Mesothelial cell of epicardium (in vitro differentiated cells): ENCODE measurements at regions not wholly inside any gene's neighbourhood (a gene's known extent, or its start where the extent isn't known, plus 50 kb on each side); places are given as distances from the start of the nearest gene placed in this dataset.

Source experiments
- DNase-seq, 2 experiments: peaks; one replicate each; pipeline ENCODE4 v3.0.0; 2021; ENCODE audit warnings: low spot score in 2 of 2; ENCODE audit not compliant: unreplicated experiment in 2 of 2
- H3K27ac Mint-ChIP-seq: 2 replicates; pipeline ENCODE4 v1.8.0; 2021; ENCODE audit warnings: mixed read lengths
- H3K27me3 Mint-ChIP-seq: 2 replicates; pipeline ENCODE4 v1.8.0; 2021; ENCODE audit warnings: low read depth, mixed read lengths
- H3K36me3 Mint-ChIP-seq: 2 replicates; pipeline ENCODE4 v1.8.0; 2021; ENCODE audit warnings: mixed read lengths
- H3K4me1 Mint-ChIP-seq: 2 replicates; pipeline ENCODE4 v1.8.0; 2021; ENCODE audit warnings: mixed read lengths
- H3K4me3 Mint-ChIP-seq: 2 replicates; pipeline ENCODE4 v1.8.0; 2021; ENCODE audit warnings: mild to moderate bottlenecking, moderate library complexity, mixed read lengths
- H3K9me3 Mint-ChIP-seq: 2 replicates; pipeline ENCODE4 v1.8.0; 2021; ENCODE audit warnings: mixed read lengths
- TF ChIP-seq, protein P1 (sequence below): fragments of 200-600 bp; sonication (generic); IDR thresholded peaks from one replicate; pipeline ENCODE4 v1.5.0; 2021; ENCODE audit warnings: antibody characterized with exemption; ENCODE audit not compliant: unreplicated experiment

DNA sequence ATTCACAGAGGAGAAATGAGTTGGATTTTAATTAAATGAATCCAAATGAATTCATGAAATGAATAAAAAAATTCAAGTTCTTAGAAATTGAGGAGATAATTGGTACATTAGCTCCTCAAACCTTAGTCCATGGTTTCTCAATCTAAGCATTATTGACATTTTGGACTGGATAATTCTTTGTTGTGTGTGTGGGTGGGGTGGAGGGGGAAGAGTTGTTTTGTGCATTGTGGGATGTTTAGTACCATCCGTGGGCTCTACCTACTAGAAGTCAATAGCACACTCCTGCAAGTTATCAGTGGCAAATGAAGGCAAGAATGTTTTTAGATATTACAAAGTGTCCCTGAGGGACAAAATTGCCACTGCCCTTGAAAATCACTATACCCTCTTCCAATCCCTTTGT is 431.9 kb downstream of the PLPP3 start:
- H3K36me3 Mint-ChIP-seq, result no peaks in the 10 kb centered on the region
- DNase-seq, result no peak
- no peaks in the 10 kb centered on the region for H3K27me3 Mint-ChIP-seq
- H3K9me3 Mint-ChIP-seq, result no peaks in the 10 kb centered on the region
- TF ChIP-seq, protein P1, sequence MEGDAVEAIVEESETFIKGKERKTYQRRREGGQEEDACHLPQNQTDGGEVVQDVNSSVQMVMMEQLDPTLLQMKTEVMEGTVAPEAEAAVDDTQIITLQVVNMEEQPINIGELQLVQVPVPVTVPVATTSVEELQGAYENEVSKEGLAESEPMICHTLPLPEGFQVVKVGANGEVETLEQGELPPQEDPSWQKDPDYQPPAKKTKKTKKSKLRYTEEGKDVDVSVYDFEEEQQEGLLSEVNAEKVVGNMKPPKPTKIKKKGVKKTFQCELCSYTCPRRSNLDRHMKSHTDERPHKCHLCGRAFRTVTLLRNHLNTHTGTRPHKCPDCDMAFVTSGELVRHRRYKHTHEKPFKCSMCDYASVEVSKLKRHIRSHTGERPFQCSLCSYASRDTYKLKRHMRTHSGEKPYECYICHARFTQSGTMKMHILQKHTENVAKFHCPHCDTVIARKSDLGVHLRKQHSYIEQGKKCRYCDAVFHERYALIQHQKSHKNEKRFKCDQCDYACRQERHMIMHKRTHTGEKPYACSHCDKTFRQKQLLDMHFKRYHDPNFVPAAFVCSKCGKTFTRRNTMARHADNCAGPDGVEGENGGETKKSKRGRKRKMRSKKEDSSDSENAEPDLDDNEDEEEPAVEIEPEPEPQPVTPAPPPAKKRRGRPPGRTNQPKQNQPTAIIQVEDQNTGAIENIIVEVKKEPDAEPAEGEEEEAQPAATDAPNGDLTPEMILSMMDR, result no peak
- no peak overlapping the region for H3K4me3 Mint-ChIP-seq
- H3K4me1 Mint-ChIP-seq, result peaks cover 33% of the 10 kb centered on the region
- H3K27ac Mint-ChIP-seq, result no peak overlapping the region

DNA sequence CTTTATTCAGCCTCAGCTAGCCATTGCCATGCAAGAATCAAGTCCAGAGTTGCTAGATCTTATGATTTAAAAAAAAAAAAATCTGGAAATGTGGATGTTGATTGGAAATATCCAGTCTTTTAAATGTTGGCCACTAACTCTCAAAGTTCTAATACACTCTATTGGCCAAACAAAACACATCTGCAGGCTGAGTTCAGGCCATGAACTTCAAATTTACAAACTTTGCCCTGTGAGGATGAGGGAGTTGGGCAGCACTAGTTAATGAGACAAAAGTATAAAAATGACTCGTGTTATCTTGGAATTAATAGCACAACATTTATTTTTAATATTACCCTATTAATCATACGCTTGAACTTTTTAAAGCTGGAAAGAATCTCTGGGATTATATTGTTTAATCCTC is 432.3 kb downstream of the PLPP3 start:
- H3K36me3 Mint-ChIP-seq, result no peaks in the 10 kb centered on the region
- no peak overlapping the region for H3K4me3 Mint-ChIP-seq
- no peaks in the 10 kb centered on the region for H3K27me3 Mint-ChIP-seq
- no peak for DNase-seq
- TF ChIP-seq, protein P1, result no peak
- H3K27ac Mint-ChIP-seq, result no peak overlapping the region
- peaks cover 31% of the 10 kb centered on the region for H3K4me1 Mint-ChIP-seq
- H3K9me3 Mint-ChIP-seq, result no peaks in the 10 kb centered on the region

DNA sequence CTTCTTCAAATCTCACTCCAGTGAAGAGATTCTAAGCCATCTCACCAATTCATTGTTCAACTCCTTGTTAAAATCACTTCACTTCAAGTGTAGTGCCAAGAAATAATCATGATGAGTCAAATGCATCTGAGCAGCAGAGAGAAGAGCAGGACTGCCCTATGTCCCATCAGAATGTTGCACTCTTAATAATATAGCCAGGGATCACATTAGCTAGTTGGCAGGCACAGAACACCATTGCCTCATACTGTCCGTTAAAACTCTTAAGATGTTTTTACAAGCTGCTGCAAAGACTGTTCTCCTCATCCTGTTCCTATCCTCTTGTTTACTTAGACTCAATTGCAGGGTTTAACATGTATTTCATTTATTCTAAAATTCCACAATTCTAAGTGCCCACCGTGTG is 432.9 kb downstream of the PLPP3 start:
- no peak overlapping the region for H3K4me3 Mint-ChIP-seq
- no peaks in the 10 kb centered on the region for H3K27me3 Mint-ChIP-seq
- TF ChIP-seq, protein P1, result no peak
- H3K4me1 Mint-ChIP-seq, result peaks cover 31% of the 10 kb centered on the region
- no peak overlapping the region for H3K27ac Mint-ChIP-seq
- no peak for DNase-seq
- no peaks in the 10 kb centered on the region for H3K36me3 Mint-ChIP-seq
- H3K9me3 Mint-ChIP-seq, result no peaks in the 10 kb centered on the region

DNA sequence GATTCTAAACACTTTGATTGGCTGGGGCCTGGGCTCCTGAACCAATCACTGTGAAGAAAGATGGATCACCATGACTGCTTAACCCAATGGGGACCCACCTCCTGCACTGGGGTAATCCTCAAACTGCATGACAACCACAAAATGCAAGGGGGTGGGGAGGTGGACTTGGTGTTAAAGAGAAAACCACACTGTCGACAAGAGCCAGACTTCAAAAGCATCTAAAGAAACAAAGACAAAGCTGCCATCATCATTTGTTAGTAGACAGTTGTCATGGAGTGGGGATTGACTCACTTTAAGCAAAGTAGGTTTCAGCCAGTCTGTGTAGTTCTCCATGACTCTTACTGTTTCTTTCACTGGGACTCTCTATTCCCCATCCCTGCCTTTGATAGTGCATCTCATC is 433.8 kb downstream of the PLPP3 start:
- H3K27me3 Mint-ChIP-seq, result no peaks in the 10 kb centered on the region
- H3K36me3 Mint-ChIP-seq, result no peaks in the 10 kb centered on the region
- TF ChIP-seq, protein P1, result no peak
- DNase-seq, result no peak
- peaks cover 31% of the 10 kb centered on the region for H3K4me1 Mint-ChIP-seq
- H3K4me3 Mint-ChIP-seq, result no peak overlapping the region
- no peaks in the 10 kb centered on the region for H3K9me3 Mint-ChIP-seq
- no peak overlapping the region for H3K27ac Mint-ChIP-seq

DNA sequence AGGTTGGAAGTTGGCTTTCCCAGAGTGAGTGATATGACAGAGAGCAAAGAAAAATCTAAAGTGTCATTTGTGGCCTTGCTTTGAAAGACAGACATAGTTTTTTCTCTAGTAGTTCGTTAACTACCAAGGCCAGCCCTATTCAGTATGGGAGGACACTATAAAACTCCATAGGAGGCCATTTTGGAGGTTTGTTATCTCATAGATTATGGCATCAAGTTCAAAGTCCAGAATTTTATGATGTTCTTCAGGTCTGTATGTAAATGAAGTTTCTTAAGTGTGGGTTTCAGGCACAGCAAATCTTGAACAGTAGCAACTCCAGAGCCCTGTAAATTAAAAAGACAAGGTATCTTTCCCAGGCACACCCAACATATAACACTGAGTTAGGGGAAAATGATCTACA is 437.1 kb downstream of the PLPP3 start:
- Mint-ChIP-seq H3K9me3 (no peaks in the 10 kb centered on the region), H3K36me3 (no peaks in the 10 kb centered on the region), H3K27me3 (no peaks in the 10 kb centered on the region), H3K4me1 (peaks cover 39% of the 10 kb centered on the region), H3K27ac (no peak overlapping the region), H3K4me3 (no peak overlapping the region)
- DNase-seq, result no peak
- TF ChIP-seq, protein P1, result no peak

DNA sequence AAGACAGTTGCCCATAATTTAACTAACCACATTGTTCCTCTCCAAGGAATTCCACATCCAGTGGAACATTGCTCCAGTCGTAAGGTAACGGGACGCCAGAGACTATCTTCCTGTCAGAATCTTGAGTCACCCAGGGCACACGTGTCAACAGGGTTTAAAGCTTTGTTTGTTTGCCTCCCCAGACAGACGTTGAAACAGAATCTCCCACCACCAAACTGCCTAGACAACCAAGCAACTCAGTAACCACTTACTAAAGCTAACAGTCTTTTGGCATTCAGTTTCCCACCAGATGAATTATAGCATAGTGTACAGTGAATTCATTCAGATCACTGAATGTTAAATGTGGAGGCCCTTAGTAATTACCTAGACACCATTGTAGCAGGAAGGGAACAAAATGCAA is 439.5 kb downstream of the PLPP3 start:
- H3K4me1 Mint-ChIP-seq, result peaks cover 35% of the 10 kb centered on the region
- DNase-seq, result no peak

More for the DNA sequence above, 439.5 kb downstream of the PLPP3 start:
- Mint-ChIP-seq H3K27me3 (no peaks in the 10 kb centered on the region), H3K4me3 (no peak overlapping the region), H3K36me3 (no peaks in the 10 kb centered on the region), H3K9me3 (no peaks in the 10 kb centered on the region), H3K27ac (no peak overlapping the region)
- TF ChIP-seq, protein P1, result no peak
